PC-3 (cell line): ENCODE measurements at regions not wholly inside any gene's neighbourhood (a gene's known extent, or its start where the extent isn't known, plus 50 kb on each side); places are given as distances from the start of the nearest gene placed in this dataset.

Source experiments
- ATAC-seq: fragments of 200-7000 bp; cut with Tn5 transposase; 2 replicates; pipeline ENCODE4 v1.9.1; 2020; ENCODE audit warnings: mild to moderate bottlenecking, moderate library complexity
- BruUV-seq: library from RNA; stranded (reverse); fragments of 400-500 nt; replicated peaks from 2 replicates; lab custom pipeline; 2021; lab: Mats Ljungman, UMichigan
- CTCF ChIA-PET: fragments of 300-600 bp; sonication (Branson Sonifier 250); formaldehyde crosslinking; loops from one replicate; lab custom pipeline; 2022; ENCODE audit warnings: antibody characterized with exemption; lab: Charles Lee
- POLR2A ChIA-PET: fragments of 300-600 bp; sonication (Branson Sonifier 250); formaldehyde crosslinking; loops from one replicate; lab custom pipeline; 2022; ENCODE audit warnings: antibody characterized with exemption; ENCODE audit not compliant: unreplicated experiment; lab: Charles Lee
- DNase-seq: peaks from one replicate; pipeline ENCODE4 v3.0.0-alpha.2; 2015
- H2AFZ ChIP-seq: fragments of 300-600 bp; sonication (generic); 2 replicates; pipeline ENCODE4 v1.6.0; 2016; ENCODE audit warnings: antibody characterized with exemption, low read length
- H3F3A ChIP-seq: fragments of 300-600 bp; sonication (generic); one replicate; pipeline ENCODE4 v1.6.0; 2017; ENCODE audit warnings: antibody characterized with exemption, low read length, control low read depth, mild to moderate bottlenecking; ENCODE audit not compliant: unreplicated experiment
- H3K27ac ChIP-seq: fragments of 300-600 bp; sonication (generic); 2 replicates; pipeline ENCODE4 v1.5.1; 2016; ENCODE audit warnings: mild to moderate bottlenecking, low read length
- H3K27me3 ChIP-seq: fragments of 300-600 bp; sonication (generic); 2 replicates; pipeline ENCODE4 v1.6.1; 2016; ENCODE audit warnings: low read length, mixed read lengths
- H3K36me3 ChIP-seq: fragments of 300-600 bp; sonication (generic); 2 replicates; pipeline ENCODE4 v1.6.1; 2016; ENCODE audit warnings: low read depth, mixed run types, low read length, mixed read lengths
- H3K4me1 ChIP-seq: fragments of 300-600 bp; sonication (generic); 2 replicates; pipeline ENCODE4 v1.5.1; 2016; ENCODE audit warnings: low read length; ENCODE audit not compliant: insufficient read depth
- H3K4me2 ChIP-seq: fragments of 300-600 bp; sonication (generic); 2 replicates; pipeline ENCODE4 v1.6.0; 2016; ENCODE audit warnings: low read length
- H3K4me3 ChIP-seq: fragments of 300-600 bp; sonication (generic); 2 replicates; pipeline ENCODE4 v1.5.1; 2016; ENCODE audit warnings: mild to moderate bottlenecking, low read length, mixed read lengths
- H3K79me2 ChIP-seq: fragments of 300-600 bp; sonication (generic); 2 replicates; pipeline ENCODE4 v1.6.1; 2017; ENCODE audit warnings: low read length, mixed read lengths
- H3K9ac ChIP-seq: fragments of 300-600 bp; sonication (generic); 2 replicates; pipeline ENCODE4 v1.6.0; 2016; ENCODE audit warnings: mild to moderate bottlenecking, low read length
- H3K9me2 ChIP-seq: fragments of 300-600 bp; sonication (generic); replicated peaks from 2 replicates; pipeline ENCODE4 v1.6.1; 2016; ENCODE audit warnings: mixed run types, low read length, mixed read lengths
- H3K9me3 ChIP-seq: fragments of 300-600 bp; sonication (generic); 2 replicates; pipeline ENCODE4 v1.6.1; 2016; ENCODE audit warnings: low read length, mixed read lengths
- H4K20me1 ChIP-seq: fragments of 300-600 bp; sonication (generic); 2 replicates; pipeline ENCODE4 v1.6.1; 2016; ENCODE audit warnings: low read length, mixed read lengths
- EZH2 ChIP-seq: fragments of 300-600 bp; sonication (generic); IDR thresholded peaks from one replicate; pipeline ENCODE4 v1.6.1; 2017; ENCODE audit warnings: antibody characterized with exemption, mild to moderate bottlenecking, low read length; ENCODE audit not compliant: unreplicated experiment
- EZH2phosphoT487 ChIP-seq: fragments of 300-600 bp; sonication (generic); IDR thresholded peaks from 2 replicates; pipeline ENCODE4 v1.6.1; 2018; ENCODE audit warnings: mild to moderate bottlenecking, antibody characterized with exemption, low read length, borderline replicate concordance
- intact Hi-C: fragments of 100-400 bp; cut with micrococcal nuclease; formaldehyde crosslinking; loops from 2 replicates; pipeline ENCODE4 v1.9.0; 2023
- TF ChIP-seq, protein P1 (sequence below): fragments of 300-600 bp; sonication (generic); conservative IDR thresholded peaks from 2 replicates; pipeline ENCODE4 v1.5.1; 2017; ENCODE audit warnings: antibody characterized with exemption, low read depth, mild to moderate bottlenecking, low read length

DNA sequence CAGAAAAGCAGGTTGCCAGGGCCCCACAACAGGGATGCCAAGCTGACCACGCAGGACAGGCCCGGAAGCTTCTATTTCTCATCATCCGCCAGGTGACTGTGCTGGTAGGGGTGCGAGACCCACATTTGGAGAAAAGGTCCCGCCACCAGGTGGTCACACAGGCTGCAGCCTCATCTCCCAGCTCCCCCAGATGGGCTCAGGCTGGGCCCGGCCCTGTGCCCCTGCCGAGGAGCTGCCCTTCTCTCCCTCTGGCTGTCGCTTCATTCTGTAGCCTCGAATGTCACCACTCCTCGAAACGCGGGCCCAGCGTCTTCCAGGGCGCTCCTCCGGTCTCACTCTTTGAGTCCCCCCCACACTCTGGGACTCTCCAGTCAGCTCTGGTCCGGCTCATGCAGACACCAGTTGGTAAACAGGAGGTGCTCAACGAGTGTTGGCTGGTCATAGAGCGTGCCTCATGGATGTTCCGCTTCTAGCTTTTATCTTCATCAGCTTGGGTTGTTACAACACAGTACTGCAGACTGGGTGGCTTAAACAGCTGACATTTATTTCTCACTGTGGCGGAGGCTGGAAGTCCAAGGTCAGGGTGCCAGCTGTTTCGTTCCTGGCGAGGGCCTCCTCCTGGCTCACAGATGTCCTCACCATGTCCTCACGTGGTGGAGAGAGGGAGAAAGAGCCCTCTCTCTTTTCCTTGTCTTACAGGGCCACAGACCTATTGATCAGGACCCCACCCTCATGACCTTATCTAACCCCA lies 87.1 kb downstream of the TEX29 start:
- ChIA-PET CTCF (no interaction called here), POLR2A (no interaction called here)
- BruUV-seq, result no TSS peak
- TF ChIP-seq EZH2phosphoT487 (no peak), EZH2 (no peak)
- TF ChIP-seq, protein P1, sequence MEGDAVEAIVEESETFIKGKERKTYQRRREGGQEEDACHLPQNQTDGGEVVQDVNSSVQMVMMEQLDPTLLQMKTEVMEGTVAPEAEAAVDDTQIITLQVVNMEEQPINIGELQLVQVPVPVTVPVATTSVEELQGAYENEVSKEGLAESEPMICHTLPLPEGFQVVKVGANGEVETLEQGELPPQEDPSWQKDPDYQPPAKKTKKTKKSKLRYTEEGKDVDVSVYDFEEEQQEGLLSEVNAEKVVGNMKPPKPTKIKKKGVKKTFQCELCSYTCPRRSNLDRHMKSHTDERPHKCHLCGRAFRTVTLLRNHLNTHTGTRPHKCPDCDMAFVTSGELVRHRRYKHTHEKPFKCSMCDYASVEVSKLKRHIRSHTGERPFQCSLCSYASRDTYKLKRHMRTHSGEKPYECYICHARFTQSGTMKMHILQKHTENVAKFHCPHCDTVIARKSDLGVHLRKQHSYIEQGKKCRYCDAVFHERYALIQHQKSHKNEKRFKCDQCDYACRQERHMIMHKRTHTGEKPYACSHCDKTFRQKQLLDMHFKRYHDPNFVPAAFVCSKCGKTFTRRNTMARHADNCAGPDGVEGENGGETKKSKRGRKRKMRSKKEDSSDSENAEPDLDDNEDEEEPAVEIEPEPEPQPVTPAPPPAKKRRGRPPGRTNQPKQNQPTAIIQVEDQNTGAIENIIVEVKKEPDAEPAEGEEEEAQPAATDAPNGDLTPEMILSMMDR, result no peak
- Histone ChIP-seq H3K9me2 (no peaks in the 10 kb centered on the region), H3K4me2 (no peak overlapping the region), H3K27me3 (peaks cover 84% of the 10 kb centered on the region), H2AFZ (no peak overlapping the region), H3K4me1 (no peaks in the 10 kb centered on the region), H3K36me3 (no peaks in the 10 kb centered on the region), H3K9me3 (no peaks in the 10 kb centered on the region), H3K9ac (no peak overlapping the region), H3K79me2 (no peaks in the 10 kb centered on the region), H3K27ac (no peak overlapping the region), H3K4me3 (no peak overlapping the region), H4K20me1 (no peaks in the 10 kb centered on the region), H3F3A (no peaks in the 10 kb centered on the region)
- DNase-seq (no peak), ATAC-seq (no peak)
- intact Hi-C loops, result no loop called here

DNA sequence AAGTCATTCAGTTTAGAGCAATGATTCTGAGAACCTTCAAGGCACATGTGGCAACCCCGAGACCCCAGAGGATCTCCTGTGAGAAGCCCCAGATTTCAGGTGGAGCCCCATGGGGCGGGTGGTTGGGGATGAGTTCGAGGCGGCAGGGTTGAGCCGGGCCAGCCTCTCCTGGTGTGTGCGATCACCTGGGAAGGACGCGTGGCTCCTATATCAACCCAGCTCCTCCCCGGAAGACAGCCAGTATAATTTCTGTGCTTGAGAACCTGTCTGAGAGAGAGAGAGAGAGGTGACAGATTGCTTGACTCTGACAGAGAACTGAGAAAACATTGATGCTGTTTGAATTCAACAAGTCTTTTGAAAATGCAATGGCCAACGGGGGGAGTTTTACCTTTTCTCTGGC lies 89.0 kb downstream of the TEX29 start:
- Histone ChIP-seq H4K20me1 (no peaks in the 10 kb centered on the region), H3K4me1 (no peaks in the 10 kb centered on the region), H3K9me2 (no peaks in the 10 kb centered on the region), H3K9me3 (no peaks in the 10 kb centered on the region), H3K9ac (no peak overlapping the region), H2AFZ (no peak overlapping the region), H3F3A (no peaks in the 10 kb centered on the region), H3K36me3 (no peaks in the 10 kb centered on the region), H3K27ac (no peak overlapping the region), H3K4me2 (no peak overlapping the region), H3K79me2 (no peaks in the 10 kb centered on the region), H3K4me3 (no peak overlapping the region), H3K27me3 (peaks cover 89% of the 10 kb centered on the region)
- no peak for TF ChIP-seq EZH2phosphoT487
- TF ChIP-seq EZH2, result no peak
- TF ChIP-seq, protein P1, result no peak
- no TSS peak for BruUV-seq
- CTCF ChIA-PET, result no interaction called here
- ATAC-seq, result no peak
- DNase-seq, result no peak
- intact Hi-C loops, result no loop called here
- POLR2A ChIA-PET, result no interaction called here

DNA sequence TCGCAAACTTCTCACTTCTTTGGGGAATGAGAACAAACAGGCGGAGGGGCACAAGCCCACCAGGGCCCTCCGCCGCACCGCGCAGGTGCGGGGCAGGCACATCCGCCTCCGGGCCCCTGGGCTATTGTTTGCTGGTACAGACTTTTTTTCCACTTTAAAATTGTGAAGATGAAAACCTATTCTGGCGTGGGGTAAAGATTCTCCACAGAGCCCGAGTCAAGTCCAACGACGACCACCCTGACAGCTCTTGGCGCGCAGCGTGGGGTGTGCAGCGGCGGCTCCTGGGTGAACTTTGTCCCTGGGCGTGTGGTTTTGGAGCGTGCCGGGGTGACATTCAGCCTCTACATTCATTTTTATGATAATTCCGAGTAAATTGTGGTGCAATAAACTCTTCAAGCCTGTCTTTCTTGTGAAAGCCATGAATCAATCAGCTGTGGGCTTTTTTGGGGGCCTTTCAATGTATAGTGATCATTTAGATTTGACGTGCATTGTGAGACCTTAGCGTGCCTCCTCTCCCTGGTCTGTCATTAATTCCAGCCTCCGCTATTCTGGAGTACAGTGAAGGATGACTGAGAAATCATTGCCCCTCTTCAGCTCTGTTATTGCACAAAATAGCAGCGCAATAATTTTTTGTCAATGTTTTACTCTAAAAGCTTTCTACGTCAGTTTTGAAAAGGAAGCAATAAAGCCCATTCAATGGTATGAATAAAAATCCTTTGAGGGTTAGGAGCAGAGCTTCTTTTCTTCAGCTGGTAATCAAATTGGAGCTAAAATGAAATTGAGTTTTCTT lies 90.0 kb downstream of the TEX29 start:
- no peaks in the 10 kb centered on the region for H3K9me2 ChIP-seq
- H2AFZ ChIP-seq, result no peak overlapping the region
- no peaks in the 10 kb centered on the region for H3K4me1 ChIP-seq
- no peak overlapping the region for H3K4me2 ChIP-seq
- no peaks in the 10 kb centered on the region for H3F3A ChIP-seq
- intact Hi-C loops, result no loop called here
- H3K27ac ChIP-seq, result no peak overlapping the region
- no peak for DNase-seq
- POLR2A ChIA-PET, result no interaction called here
- peaks cover 94% of the 10 kb centered on the region for H3K27me3 ChIP-seq
- H3K79me2 ChIP-seq, result no peaks in the 10 kb centered on the region
- H3K9me3 ChIP-seq, result no peaks in the 10 kb centered on the region
- no peaks in the 10 kb centered on the region for H3K36me3 ChIP-seq
- CTCF ChIA-PET, result no interaction called here
- ATAC-seq, result no peak
- no TSS peak for BruUV-seq
- H4K20me1 ChIP-seq, result no peaks in the 10 kb centered on the region
- no peak overlapping the region for H3K4me3 ChIP-seq
- no peak overlapping the region for H3K9ac ChIP-seq
- TF ChIP-seq EZH2 (no peak), EZH2phosphoT487 (no peak)
- TF ChIP-seq, protein P1, result no peak
